ENCODE measurements at regions not wholly inside any gene's neighbourhood (a gene's known extent, or its start where the extent isn't known, plus 50 kb on each side); places are given as distances from the start of the nearest gene placed in this dataset.

DNA sequence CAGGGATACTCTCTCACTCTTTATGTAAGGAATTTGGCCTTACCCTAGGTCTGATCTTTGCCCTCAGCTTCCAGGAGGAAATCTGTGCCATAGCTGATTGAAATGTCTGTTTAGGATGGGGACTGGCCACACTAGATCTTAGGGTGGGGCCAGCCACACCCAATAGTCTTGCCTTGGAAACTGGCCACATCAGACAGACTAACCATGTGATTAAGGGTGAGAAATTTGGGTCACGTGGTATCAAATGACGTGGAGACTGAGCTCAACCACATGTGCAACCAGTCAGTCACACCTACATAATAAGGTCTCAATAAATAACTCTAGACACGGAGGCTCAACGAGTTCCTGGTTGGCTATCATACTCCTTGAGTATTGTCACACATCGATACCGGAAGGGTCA, 113.5 kb downstream of the CNTN3 start:
- Mint-ChIP-seq H3K9me3 (peaks cover 0 to 3% (median 1%) of the 10 kb centered on the region in 7 donors), H3K4me3 (no peak overlapping the region), H3K27me3 (ENCODE audit: low read depth in 3 of 3) (peaks cover 0 to 2% (median 0%) of the 10 kb centered on the region in 3 donors), H3K27ac (no peak overlapping the region), H3K4me1 (no peaks in the 10 kb centered on the region), H3K36me3 (no peaks in the 10 kb centered on the region)
- Histone ChIP-seq H3K4me2 (replicated peaks; ENCODE audit: extremely low read depth, low read length, poor library complexity, severe bottlenecking) (no peak overlapping the region), H3K4me3 (replicated peaks in 1 of 3; ENCODE audit: low read depth in 2 of 3, low read length in 3 of 3) (no peak overlapping the region), H4K20me1 (ENCODE audit: insufficient read depth, low read length) (no peaks in the 10 kb centered on the region), H3K9me3 (replicated peaks in 1 of 2; ENCODE audit: control insufficient read depth in 1 of 2, insufficient read depth in 1 of 2, low read length in 2 of 2) (no peaks in the 10 kb centered on the region), H3K4me1 (ENCODE audit: control insufficient read depth in 1 of 2, insufficient read depth in 2 of 2, low read length in 2 of 2) (no peaks in the 10 kb centered on the region), H2AFZ (ENCODE audit: insufficient read depth, low read depth, low read length, poor library complexity, severe bottlenecking) (no peak overlapping the region), H3K9ac (ENCODE audit: insufficient read depth, low read length, poor library complexity, severe bottlenecking) (no peak overlapping the region), H3K27me3 (ENCODE audit: control insufficient read depth in 2 of 2, insufficient read depth in 2 of 2, low read length in 2 of 2) (no peaks in the 10 kb centered on the region), H3K27ac (ENCODE audit: low read depth in 1 of 2, low read length in 2 of 2) (no peak overlapping the region), H3K79me2 (ENCODE audit: insufficient read depth, low read length) (no peaks in the 10 kb centered on the region), H3K36me3 (replicated peaks in 1 of 2; ENCODE audit: control insufficient read depth in 1 of 2, insufficient read depth in 2 of 2, low read length in 2 of 2) (no peaks in the 10 kb centered on the region)
- no peak for DNase-seq
- intact Hi-C loops (cut with micrococcal nuclease), result no loop called here
- TF ChIP-seq, protein P1, sequence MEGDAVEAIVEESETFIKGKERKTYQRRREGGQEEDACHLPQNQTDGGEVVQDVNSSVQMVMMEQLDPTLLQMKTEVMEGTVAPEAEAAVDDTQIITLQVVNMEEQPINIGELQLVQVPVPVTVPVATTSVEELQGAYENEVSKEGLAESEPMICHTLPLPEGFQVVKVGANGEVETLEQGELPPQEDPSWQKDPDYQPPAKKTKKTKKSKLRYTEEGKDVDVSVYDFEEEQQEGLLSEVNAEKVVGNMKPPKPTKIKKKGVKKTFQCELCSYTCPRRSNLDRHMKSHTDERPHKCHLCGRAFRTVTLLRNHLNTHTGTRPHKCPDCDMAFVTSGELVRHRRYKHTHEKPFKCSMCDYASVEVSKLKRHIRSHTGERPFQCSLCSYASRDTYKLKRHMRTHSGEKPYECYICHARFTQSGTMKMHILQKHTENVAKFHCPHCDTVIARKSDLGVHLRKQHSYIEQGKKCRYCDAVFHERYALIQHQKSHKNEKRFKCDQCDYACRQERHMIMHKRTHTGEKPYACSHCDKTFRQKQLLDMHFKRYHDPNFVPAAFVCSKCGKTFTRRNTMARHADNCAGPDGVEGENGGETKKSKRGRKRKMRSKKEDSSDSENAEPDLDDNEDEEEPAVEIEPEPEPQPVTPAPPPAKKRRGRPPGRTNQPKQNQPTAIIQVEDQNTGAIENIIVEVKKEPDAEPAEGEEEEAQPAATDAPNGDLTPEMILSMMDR (IDR thresholded peaks at IDR 0.05), result no peak
- WGBS (ENCODE audit: insufficient coverage), result 93% methylated on average over 2 of the region's 6 CpGs

DNA sequence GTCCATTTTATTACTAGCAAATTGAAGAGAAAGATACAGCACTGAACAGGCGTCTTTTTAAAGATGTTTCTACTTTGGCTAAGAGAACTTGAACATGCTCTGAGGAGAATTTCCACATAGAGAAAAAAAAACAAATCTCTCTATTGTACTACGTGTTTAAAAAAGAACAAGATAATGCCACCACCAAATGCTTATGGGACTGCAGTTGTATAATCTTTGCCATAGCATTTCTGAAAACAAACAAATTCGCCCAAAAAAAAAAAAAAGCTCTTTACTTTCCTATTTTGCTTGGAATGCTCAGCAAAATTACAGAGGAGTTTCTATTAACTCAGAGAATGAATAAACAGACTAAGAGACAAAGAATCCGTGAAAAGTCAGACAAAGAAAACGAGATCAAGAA, 114.2 kb downstream of the CNTN3 start:
- Histone ChIP-seq H2AFZ (ENCODE audit: insufficient read depth, low read depth, low read length, poor library complexity, severe bottlenecking) (no peak overlapping the region), H3K79me2 (ENCODE audit: insufficient read depth, low read length) (no peaks in the 10 kb centered on the region), H3K27ac (ENCODE audit: low read depth in 1 of 2, low read length in 2 of 2) (no peak overlapping the region), H3K4me3 (replicated peaks in 1 of 3; ENCODE audit: low read depth in 2 of 3, low read length in 3 of 3) (no peak overlapping the region), H3K4me2 (replicated peaks; ENCODE audit: extremely low read depth, low read length, poor library complexity, severe bottlenecking) (no peak overlapping the region), H3K9ac (ENCODE audit: insufficient read depth, low read length, poor library complexity, severe bottlenecking) (no peak overlapping the region), H3K9me3 (replicated peaks in 1 of 2; ENCODE audit: control insufficient read depth in 1 of 2, insufficient read depth in 1 of 2, low read length in 2 of 2) (no peaks in the 10 kb centered on the region), H4K20me1 (ENCODE audit: insufficient read depth, low read length) (no peaks in the 10 kb centered on the region), H3K27me3 (ENCODE audit: control insufficient read depth in 2 of 2, insufficient read depth in 2 of 2, low read length in 2 of 2) (no peaks in the 10 kb centered on the region), H3K4me1 (ENCODE audit: control insufficient read depth in 1 of 2, insufficient read depth in 2 of 2, low read length in 2 of 2) (no peaks in the 10 kb centered on the region), H3K36me3 (replicated peaks in 1 of 2; ENCODE audit: control insufficient read depth in 1 of 2, insufficient read depth in 2 of 2, low read length in 2 of 2) (no peaks in the 10 kb centered on the region)
- H3K9me3 Mint-ChIP-seq, result peaks cover 0 to 3% (median 1%) of the 10 kb centered on the region in 7 donors
- WGBS (ENCODE audit: insufficient coverage), result no CpG with 5 or more reads among the region's 5 CpGs
- no peak overlapping the region for H3K4me3 Mint-ChIP-seq
- intact Hi-C loops (cut with micrococcal nuclease), result no loop called here
- no peaks in the 10 kb centered on the region for H3K4me1 Mint-ChIP-seq
- DNase-seq, result no peak
- TF ChIP-seq, protein P1 (IDR thresholded peaks at IDR 0.05), result no peak
- no peak overlapping the region for H3K27ac Mint-ChIP-seq
- H3K36me3 Mint-ChIP-seq, result no peaks in the 10 kb centered on the region
- H3K27me3 Mint-ChIP-seq (ENCODE audit: low read depth in 3 of 3), result peaks cover 0 to 2% (median 0%) of the 10 kb centered on the region in 3 donors

Measured in CD14-positive monocyte (primary cell).